ENCODE measurements at regions not wholly inside any gene's neighbourhood (a gene's known extent, or its start where the extent isn't known, plus 50 kb on each side); places are given as distances from the start of the nearest gene placed in this dataset.

DNA sequence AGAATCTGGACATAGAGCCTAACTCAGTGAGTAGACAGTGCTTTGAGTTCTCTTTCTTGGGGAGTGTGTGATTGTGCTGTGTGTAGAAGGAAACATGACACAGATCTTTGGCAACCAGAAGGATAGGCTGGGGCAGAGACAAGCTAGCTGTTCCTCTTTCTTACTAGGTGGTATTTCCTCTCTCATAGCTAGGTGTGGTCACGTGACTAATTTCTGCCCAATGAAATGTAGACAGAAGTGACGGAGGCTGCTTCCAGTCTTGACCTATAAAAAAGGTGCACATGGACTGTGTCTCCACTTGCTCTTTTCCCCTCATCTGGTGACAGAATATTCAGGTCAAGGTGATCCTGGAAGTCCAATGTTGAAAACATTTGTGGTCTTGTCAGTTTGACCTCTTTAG is 92.5 kb upstream of the NFIB start:
- TF ChIP-seq REST (IDR thresholded peaks at IDR 0.05; ENCODE audit: borderline replicate concordance) (no peak), REST (CRISPR knock-in tag; IDR thresholded peaks at IDR 0.05; ENCODE audit: low read depth) (no peak), CBX3 (IDR thresholded peaks at IDR 0.05; ENCODE audit: borderline replicate concordance in 1 of 2, low read length in 2 of 2) (no peak), NFIC (IDR thresholded peaks at IDR 0.05) (no peak), ETS2 (tag; IDR thresholded peaks at IDR 0.05; ENCODE audit: borderline replicate concordance, poor library complexity, severe bottlenecking) (no peak), CTCF (IDR thresholded peaks at IDR 0.05 in 2 of 3, conservative IDR thresholded peaks at IDR 0.05 in 1 of 3; ENCODE audit: insufficient read depth in 2 of 3, low read depth in 1 of 3, low read length in 3 of 3) (no peak), ZNF274 (IDR thresholded peaks at IDR 0.05; ENCODE audit: borderline replicate concordance, low read depth, low read length) (no peak)

Data from K562 (cell line).